H1 (cell line): ENCODE measurements at regions not wholly inside any gene's neighbourhood (a gene's known extent, or its start where the extent isn't known, plus 50 kb on each side); places are given as distances from the start of the nearest gene placed in this dataset.

Experiments
- CTCF ChIA-PET: fragments of 300-600 bp; sonication (Branson Sonifier 250); formaldehyde crosslinking; loops from one replicate; lab custom pipeline; 2021; ENCODE audit not compliant: partially characterized antibody; lab: Charles Lee
- POLR2A ChIA-PET: fragments of 300-600 bp; sonication (Branson Sonifier 250); formaldehyde crosslinking; loops from one replicate; lab custom pipeline; 2021; ENCODE audit warnings: inconsistent platforms; ENCODE audit not compliant: partially characterized antibody; lab: Charles Lee
- DNase-seq, 2 experiments: peaks; one replicate each; pipeline versions ENCODE4 v3.0.0 to v3.0.0-alpha.2; 2010 to 2022; ENCODE audit warnings: low spot score in 2 of 2, low read depth in 1 of 2, mixed read lengths in 1 of 2
- FAIRE-seq: peaks from 2 replicates; lab custom pipeline; 2011; peaks lifted over from hg19 to GRCh38; lab: Jason Lieb, UNC
- H2AFZ ChIP-seq: 2 replicates; pipeline ENCODE4 v1.8.1; 2012; ENCODE audit warnings: low read length, inconsistent platforms
- H2AK5ac ChIP-seq: 2 replicates; pipeline ENCODE4 v1.6.1; 2013; ENCODE audit warnings: low read depth, low read length
- H2BK120ac ChIP-seq: replicated peaks from 2 replicates; pipeline ENCODE3; 2013; ENCODE audit warnings: low read depth, low read length, inconsistent platforms
- H2BK12ac ChIP-seq: 2 replicates; pipeline ENCODE4 v1.6.1; 2013; ENCODE audit warnings: low read depth, low read length
- H2BK15ac ChIP-seq: 2 replicates; pipeline ENCODE4 v1.6.1; 2013; ENCODE audit warnings: low read length
- H2BK20ac ChIP-seq: 2 replicates; pipeline ENCODE4 v1.6.1; 2013; ENCODE audit warnings: low read length
- H2BK5ac ChIP-seq: 2 replicates; pipeline ENCODE4 v1.6.1; 2013; ENCODE audit warnings: low read depth, low read length
- H3K14ac ChIP-seq: 2 replicates; pipeline ENCODE4 v1.6.1; 2013; ENCODE audit warnings: inconsistent platforms; ENCODE audit not compliant: insufficient read length
- H3K18ac ChIP-seq: 2 replicates; pipeline ENCODE4 v1.6.1; 2013; ENCODE audit warnings: low read length; ENCODE audit errors: extremely low read depth
- H3K23ac ChIP-seq: 2 replicates; pipeline ENCODE4 v1.6.1; 2013; ENCODE audit warnings: inconsistent platforms; ENCODE audit not compliant: insufficient read length
- H3K23me2 ChIP-seq: 2 replicates; pipeline ENCODE4 v1.6.1; 2013; ENCODE audit warnings: low read depth, low read length
- H3K27ac ChIP-seq: 2 replicates; pipeline ENCODE4 v1.6.1; 2011; ENCODE audit warnings: low read depth, low read length, inconsistent platforms
- H3K27me3 ChIP-seq, 4 experiments: replicated peaks in 1 of 4; 1 replicate in 1 of 4; 2 replicates in 3 of 4; pipeline versions ENCODE4 v1.6.1 to v1.8.1; 2011 to 2013; ENCODE audit warnings: low read length in 3 of 4, mild to moderate bottlenecking in 3 of 4, inconsistent platforms in 2 of 4, mixed read lengths in 2 of 4, moderate library complexity in 1 of 4; ENCODE audit not compliant: control insufficient read depth in 3 of 4, insufficient read depth in 3 of 4; ENCODE audit errors: extremely low read depth in 1 of 4
- H3K36me3 ChIP-seq, 4 experiments: 2 replicates each; pipeline versions ENCODE4 v1.6.1 to v1.8.1; 2011 to 2013; ENCODE audit warnings: mild to moderate bottlenecking in 4 of 4, low read length in 3 of 4, moderate library complexity in 2 of 4, control low read depth in 1 of 4, inconsistent platforms in 1 of 4; ENCODE audit not compliant: insufficient read depth in 4 of 4, control insufficient read depth in 2 of 4
- H3K4ac ChIP-seq: replicated peaks from 2 replicates; pipeline ENCODE3; 2013; ENCODE audit warnings: low read length, low read depth, mixed read lengths, inconsistent platforms; ENCODE audit not compliant: insufficient read length
- H3K4me1 ChIP-seq, 4 experiments: replicated peaks in 1 of 4; 1 replicate in 1 of 4; 2 replicates in 3 of 4; pipeline versions ENCODE4 v1.6.1 to v1.8.1; 2011 to 2013; ENCODE audit warnings: low read length in 3 of 4, inconsistent platforms in 2 of 4, mixed read lengths in 1 of 4; ENCODE audit not compliant: insufficient read depth in 4 of 4, control insufficient read depth in 3 of 4
- H3K4me2 ChIP-seq, 2 experiments: 2 replicates each; pipeline versions ENCODE4 v1.6.1 to v1.8.1; 2011 to 2013; ENCODE audit warnings: low read depth in 2 of 2, low read length in 2 of 2, control low read depth in 1 of 2, inconsistent platforms in 1 of 2, mild to moderate bottlenecking in 1 of 2; ENCODE audit not compliant: insufficient read depth in 1 of 2
- H3K4me3 ChIP-seq, 4 experiments: fragments of 200-600, 300-600 bp in 1 of 4; sonication (generic), shearing (Covaris generic), sonication (Bioruptor Twin) in 1 of 4; 2 replicates each; pipeline versions ENCODE4 v1.5.1 to v1.8.1; 2011 to 2016; ENCODE audit warnings: low read length in 4 of 4, low read depth in 3 of 4, control low read depth in 2 of 4, inconsistent platforms in 2 of 4, mild to moderate bottlenecking in 2 of 4, mixed read lengths in 1 of 4, moderate library complexity in 1 of 4; ENCODE audit not compliant: insufficient read depth in 2 of 4; ENCODE audit errors: extremely low read depth in 1 of 4
- H3K56ac ChIP-seq: replicated peaks from 2 replicates; pipeline ENCODE3; 2013; ENCODE audit warnings: low read depth, mild to moderate bottlenecking, mixed read lengths, low read length, inconsistent platforms; ENCODE audit not compliant: insufficient read length
- H3K79me1 ChIP-seq: 2 replicates; pipeline ENCODE4 v1.6.1; 2013; ENCODE audit warnings: low read depth, low read length, control low read depth
- H3K79me2 ChIP-seq, 2 experiments: 2 replicates each; pipeline versions ENCODE4 v1.6.1 to v1.8.1; 2012 to 2013; ENCODE audit warnings: low read length in 2 of 2, mild to moderate bottlenecking in 2 of 2, inconsistent platforms in 1 of 2; ENCODE audit not compliant: insufficient read depth in 2 of 2, control insufficient read depth in 1 of 2
- H3K9ac ChIP-seq, 4 experiments: replicated peaks in 1 of 4; 1 replicate in 1 of 4; 2 replicates in 3 of 4; pipeline versions ENCODE4 v1.6.1 to v1.8.1; 2011 to 2013; ENCODE audit warnings: low read depth in 3 of 4, low read length in 3 of 4, control low read depth in 2 of 4, mild to moderate bottlenecking in 2 of 4, moderate library complexity in 2 of 4, inconsistent platforms in 1 of 4; ENCODE audit errors: extremely low read depth in 1 of 4
- H3K9me3 ChIP-seq, 2 experiments: 2 replicates each; pipeline versions ENCODE4 v1.6.1 to v1.8.1; 2012 to 2013; ENCODE audit warnings: mild to moderate bottlenecking in 2 of 2, moderate library complexity in 2 of 2, control low read depth in 1 of 2, inconsistent platforms in 1 of 2, low read depth in 1 of 2, low read length in 1 of 2, mixed read lengths in 1 of 2; ENCODE audit not compliant: insufficient read depth in 2 of 2
- H4K20me1 ChIP-seq, 2 experiments: replicated peaks in 1 of 2; 2 replicates each; pipeline versions ENCODE3 to v1.8.1; 2011 to 2013; ENCODE audit warnings: inconsistent platforms in 2 of 2, low read length in 2 of 2, mild to moderate bottlenecking in 1 of 2; ENCODE audit not compliant: insufficient read depth in 2 of 2, control insufficient read depth in 1 of 2
- H4K5ac ChIP-seq: 2 replicates; pipeline ENCODE4 v1.6.1; 2013; ENCODE audit warnings: low read length, low read depth, mixed read lengths, inconsistent platforms; ENCODE audit not compliant: insufficient read length
- H4K8ac ChIP-seq: 2 replicates; pipeline ENCODE4 v1.8.0; 2013; ENCODE audit warnings: mild to moderate bottlenecking, moderate library complexity, low read length, inconsistent platforms; ENCODE audit not compliant: insufficient read depth; ENCODE audit errors: extremely low read depth
- H4K91ac ChIP-seq: replicated peaks from 2 replicates; pipeline ENCODE3; 2013; ENCODE audit warnings: low read length, mixed read lengths, inconsistent platforms; ENCODE audit not compliant: insufficient read length
- WGBS, 2 experiments: shearing (Covaris generic) in 1 of 2; methylation state at CpG; one replicate each; pipeline versions ENCODE4 v1.1.6 to v1.1.7; 2013 to 2015; ENCODE audit warnings: low lambda C conversion rate in 2 of 2, mixed read lengths in 2 of 2, inconsistent platforms in 1 of 2, low coverage in 1 of 2, missing lambda C conversion rate in 1 of 2; ENCODE audit not compliant: insufficient replicate concordance in 2 of 2, insufficient coverage in 1 of 2, insufficient read length in 1 of 2; ENCODE audit errors: extremely low coverage in 1 of 2, missing lambda C conversion rate in 1 of 2; 5-methylcytosine and 5-hydroxymethylcytosine counted together

DNA sequence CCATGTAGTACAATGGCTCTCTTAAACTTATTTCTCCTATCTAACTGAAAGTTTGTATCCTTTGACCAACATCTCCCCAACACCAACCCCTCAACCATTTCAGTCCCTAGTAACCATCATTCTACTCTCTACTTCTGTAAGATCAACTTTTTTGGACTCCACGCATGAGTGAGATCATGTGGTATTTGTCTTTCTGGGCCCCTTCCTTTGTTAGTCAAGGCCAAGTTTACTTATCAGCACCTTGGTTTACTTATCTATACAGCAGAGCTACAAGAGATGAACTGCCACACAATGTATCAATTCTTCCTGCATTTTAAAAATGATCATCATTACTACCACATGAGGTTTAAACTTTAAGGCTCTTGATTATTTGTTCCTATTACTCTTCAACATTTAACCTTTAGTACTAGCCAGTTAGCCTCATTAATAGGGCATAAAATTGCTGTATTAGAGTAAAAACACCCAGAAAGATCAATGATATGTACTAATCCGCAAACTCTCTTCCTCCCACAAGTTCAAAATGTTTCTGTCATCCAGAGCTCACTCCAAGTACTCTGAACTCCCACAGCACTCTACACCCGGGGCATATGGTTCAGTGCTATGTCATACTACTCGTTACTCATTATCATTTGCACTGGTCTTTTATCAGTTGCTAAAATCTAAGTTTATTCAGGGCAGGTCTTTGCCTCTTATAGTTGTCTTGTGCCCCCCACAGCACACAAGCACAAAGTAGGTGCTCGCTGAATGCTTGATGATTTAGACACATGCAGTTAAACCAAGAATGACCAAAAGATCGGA is 145.7 kb upstream of the ADAMTS3 start:
- H3K23ac ChIP-seq: no peak overlapping the region
- no peak overlapping the region for H4K5ac ChIP-seq
- 89% methylated on average over 6 of the region's 6 CpGs; no CpG with 5 or more reads in 1 of the 2 experiments for WGBS, 2 experiments
- H3K27ac ChIP-seq: no peak overlapping the region
- ChIA-PET POLR2A (no interaction called here), CTCF (interaction anchor here (0.9 kb wide), 1 partner anchor 283 kb away, joined by 3 read pairs; no protein-coding TSS in a partner anchor)
- H3K14ac ChIP-seq: no peak overlapping the region
- H4K91ac ChIP-seq: no peak overlapping the region
- H3K27me3 ChIP-seq: no peaks in the 10 kb centered on the region
- H3K4me3 ChIP-seq: no peak overlapping the region
- H3K9ac ChIP-seq: no peak overlapping the region
- no peak overlapping the region for H2BK15ac ChIP-seq
- H3K4me2 ChIP-seq: no peak overlapping the region
- no peaks in the 10 kb centered on the region; a peak in 1 of 4 replicates for H3K9me3 ChIP-seq
- FAIRE-seq: no peak
- H2AFZ ChIP-seq: no peak overlapping the region
- no peaks in the 10 kb centered on the region for H4K20me1 ChIP-seq
- no peak overlapping the region for H3K56ac ChIP-seq
- no peak overlapping the region for H2BK20ac ChIP-seq
- no peaks in the 10 kb centered on the region for H3K79me1 ChIP-seq
- H3K18ac ChIP-seq: no peak overlapping the region
- H4K8ac ChIP-seq: no peak overlapping the region
- H2AK5ac ChIP-seq: no peak overlapping the region
- no peak overlapping the region for H2BK12ac ChIP-seq
- H3K36me3 ChIP-seq: no peaks in the 10 kb centered on the region
- H3K4me1 ChIP-seq: no peaks in the 10 kb centered on the region
- H2BK120ac ChIP-seq: no peak overlapping the region
- no peaks in the 10 kb centered on the region for H3K23me2 ChIP-seq
- H3K4ac ChIP-seq: no peak overlapping the region
- H2BK5ac ChIP-seq: no peak overlapping the region
- no peaks in the 10 kb centered on the region for H3K79me2 ChIP-seq
- DNase-seq: no peak
